Caco-2 (cell line): ENCODE measurements at regions not wholly inside any gene's neighbourhood (a gene's known extent, or its start where the extent isn't known, plus 50 kb on each side); places are given as distances from the start of the nearest gene placed in this dataset.

ENCODE experiments used
- BruUV-seq: library from RNA; stranded (reverse); fragments of 400-500 nt; replicated peaks from 2 replicates; lab custom pipeline; 2021; lab: Mats Ljungman, UMichigan
- CTCF ChIA-PET: fragments of 300-600 bp; sonication (Branson Sonifier 250); formaldehyde crosslinking; loops from one replicate; lab custom pipeline; 2022; ENCODE audit warnings: antibody characterized with exemption; lab: Charles Lee
- POLR2A ChIA-PET: fragments of 300-600 bp; sonication (Branson Sonifier 250); formaldehyde crosslinking; loops from one replicate; lab custom pipeline; 2022; ENCODE audit warnings: antibody characterized with exemption; lab: Charles Lee
- DNase-seq, 2 experiments: peaks; one replicate each; pipeline versions ENCODE4 v3.0.0 to v3.0.0-alpha.2; 2020 to 2022
- H3K27me3 ChIP-seq: replicated peaks from 2 replicates; pipeline ENCODE4 v1.6.0; 2011; ENCODE audit warnings: low read length; ENCODE audit not compliant: control insufficient read depth, insufficient read depth
- H3K36me3 ChIP-seq: 2 replicates; pipeline ENCODE4 v1.5.1; 2011; ENCODE audit warnings: low read length; ENCODE audit not compliant: control insufficient read depth, insufficient read depth
- H3K4me1 ChIP-seq: fragments of 250-450 bp; sonication (Bioruptor Pico); 2 replicates; pipeline ENCODE4 v1.5.1; 2020; ENCODE audit warnings: mild to moderate bottlenecking
- H3K4me3 ChIP-seq: 2 replicates; pipeline ENCODE4 v1.5.1; 2011; ENCODE audit warnings: low read depth, mild to moderate bottlenecking, control low read depth, low read length
- H3K9me3 ChIP-seq: fragments of 250-450 bp; sonication (Bioruptor Pico); 2 replicates; pipeline ENCODE4 v1.5.1; 2020; ENCODE audit warnings: mild to moderate bottlenecking, moderate library complexity
- H3K27ac Mint-ChIP-seq: one replicate; pipeline ENCODE4 v1.8.0; 2022; ENCODE audit warnings: mixed read lengths; ENCODE audit not compliant: unreplicated experiment
- H3K27me3 Mint-ChIP-seq: one replicate; pipeline ENCODE4 v1.8.0; 2022; ENCODE audit warnings: mixed read lengths; ENCODE audit not compliant: insufficient read depth, unreplicated experiment
- H3K36me3 Mint-ChIP-seq: one replicate; pipeline ENCODE4 v1.8.0; 2022; ENCODE audit warnings: mild to moderate bottlenecking, mixed read lengths; ENCODE audit not compliant: insufficient read depth, unreplicated experiment
- H3K4me1 Mint-ChIP-seq: one replicate; pipeline ENCODE4 v1.8.0; 2022; ENCODE audit warnings: low read depth, mixed read lengths; ENCODE audit not compliant: unreplicated experiment
- H3K4me3 Mint-ChIP-seq: one replicate; pipeline ENCODE4 v1.8.0; 2022; ENCODE audit warnings: mild to moderate bottlenecking, moderate library complexity, mixed read lengths; ENCODE audit not compliant: unreplicated experiment
- H3K9me3 Mint-ChIP-seq: one replicate; pipeline ENCODE4 v1.8.0; 2022; ENCODE audit warnings: mixed read lengths; ENCODE audit not compliant: unreplicated experiment
- CTCF ChIP-seq, 2 experiments: fragments of 200-600 bp in 1 of 2; IDR thresholded peaks; 1 replicate in 1 of 2; 2 replicates in 1 of 2; pipeline versions ENCODE4 v1.5.1 to v1.8.0; 2011 to 2022; ENCODE audit warnings: antibody characterized with exemption in 1 of 2, control low read depth in 1 of 2, inconsistent platforms in 1 of 2, low read depth in 1 of 2, low read length in 1 of 2, mild to moderate bottlenecking in 1 of 2, moderate library complexity in 1 of 2; ENCODE audit not compliant: insufficient read depth in 1 of 2, severe bottlenecking in 1 of 2, unreplicated experiment in 1 of 2
- intact Hi-C: fragments of 100-400 bp; cut with micrococcal nuclease; formaldehyde crosslinking; loops from one replicate; pipeline ENCODE4 v1.10.0; 2022; ENCODE audit not compliant: unreplicated experiment

GRCh38 chr2:16014041-16014787 is 73.9 kb downstream of the MYCN start:
- BruUV-seq, result no TSS peak
- H3K27ac Mint-ChIP-seq, result peak overlapping the region; percentile 96
- CTCF ChIA-PET, result no interaction called here
- H3K4me3 Mint-ChIP-seq, result peak overlapping the region; percentile 75
- POLR2A ChIA-PET, result no interaction called here
- no peak for TF ChIP-seq CTCF (IDR thresholded peaks at IDR 0.05; ENCODE audit: insufficient read depth in 1 of 2, low read depth in 1 of 2, low read length in 1 of 2, severe bottlenecking in 1 of 2, unreplicated experiment in 1 of 2)
- Histone ChIP-seq H3K4me1 (peaks cover 18% of the 10 kb centered on the region; the same call in 1 of the 2 replicates), H3K27me3 (no peaks in the 10 kb centered on the region), H3K9me3 (no peaks in the 10 kb centered on the region), H3K36me3 (no peaks in the 10 kb centered on the region), H3K4me3 (no peak overlapping the region)
- no peaks in the 10 kb centered on the region for H3K27me3 Mint-ChIP-seq
- H3K9me3 Mint-ChIP-seq, result no peaks in the 10 kb centered on the region
- peaks cover 13% of the 10 kb centered on the region for H3K36me3 Mint-ChIP-seq
- intact Hi-C loops, result loop anchor here (5.0 to 10.0 kb wide), 2 partner anchors 83 to 379 kb away; no protein-coding TSS in a partner anchor
- H3K4me1 Mint-ChIP-seq, result peaks cover 31% of the 10 kb centered on the region
- no peak for DNase-seq

- no TSS peak for BruUV-seq
- H3K9me3 ChIP-seq, result no peaks in the 10 kb centered on the region
- no peaks in the 10 kb centered on the region for H3K9me3 Mint-ChIP-seq
- ChIA-PET POLR2A (no interaction called here), CTCF (no interaction called here)
- DNase-seq, result no peak
- H3K27ac Mint-ChIP-seq, result peak overlapping the region; percentile 96
- TF ChIP-seq CTCF (IDR thresholded peaks at IDR 0.05; ENCODE audit: insufficient read depth in 1 of 2, low read depth in 1 of 2, low read length in 1 of 2, severe bottlenecking in 1 of 2, unreplicated experiment in 1 of 2), result no peak
- intact Hi-C loops, result loop anchor here (1.0 to 10.0 kb wide), 5 partner anchors 27 to 413 kb away; partner anchors contain the start of gene MYCN
- H3K4me3 ChIP-seq, result peak overlapping the region; percentile 26; the same call in 1 of the 2 replicates
- peaks cover 13% of the 10 kb centered on the region for H3K36me3 Mint-ChIP-seq
- peak overlapping the region; percentile 75 for H3K4me3 Mint-ChIP-seq
- no peaks in the 10 kb centered on the region for H3K27me3 ChIP-seq
- peaks cover 18% of the 10 kb centered on the region; the same call in 1 of the 2 replicates for H3K4me1 ChIP-seq
- peaks cover 31% of the 10 kb centered on the region for H3K4me1 Mint-ChIP-seq
- no peaks in the 10 kb centered on the region for H3K36me3 ChIP-seq
- H3K27me3 Mint-ChIP-seq, result no peaks in the 10 kb centered on the region
Observed at GRCh38 chr2:16013359-16013911, 73.1 kb downstream of the MYCN start.

GRCh38 chr2:16012626-16013358 is 72.4 kb downstream of the MYCN start:
- ChIA-PET CTCF (interaction anchor here (1.2 kb wide), 1 partner anchor 73 kb away, joined by 3 read pairs; no protein-coding TSS in a partner anchor), POLR2A (interaction anchor here (0.5 to 0.6 kb wide), 3 partner anchors 113 to 381 kb away, joined by 3 read pairs; no protein-coding TSS in a partner anchor)
- peak; percentile 83 for DNase-seq
- Mint-ChIP-seq H3K27ac (peak overlapping the region; percentile 96), H3K36me3 (peaks cover 13% of the 10 kb centered on the region), H3K9me3 (no peaks in the 10 kb centered on the region), H3K4me3 (peak overlapping the region; percentile 75), H3K27me3 (no peaks in the 10 kb centered on the region), H3K4me1 (peaks cover 26% of the 10 kb centered on the region)
- peak overlapping the region; percentile 26; the same call in 1 of the 2 replicates for H3K4me3 ChIP-seq
- no TSS peak for BruUV-seq
- H3K4me1 ChIP-seq, result peaks cover 18% of the 10 kb centered on the region; the same call in 1 of the 2 replicates
- intact Hi-C loops, result loop anchor here (1.0 to 10.0 kb wide), 5 partner anchors 26 to 414 kb away; partner anchors contain the start of gene MYCN
- no peak for TF ChIP-seq CTCF (IDR thresholded peaks at IDR 0.05; ENCODE audit: insufficient read depth in 1 of 2, low read depth in 1 of 2, low read length in 1 of 2, severe bottlenecking in 1 of 2, unreplicated experiment in 1 of 2)
- no peaks in the 10 kb centered on the region for H3K27me3 ChIP-seq
- H3K36me3 ChIP-seq, result no peaks in the 10 kb centered on the region
- H3K9me3 ChIP-seq, result no peaks in the 10 kb centered on the region
